Hematopoietic multipotent progenitor cell (in vitro differentiated cells): ENCODE measurements at regions not wholly inside any gene's neighbourhood (a gene's known extent, or its start where the extent isn't known, plus 50 kb on each side); places are given as distances from the start of the nearest gene placed in this dataset. TPM values are rescaled to one million over a fixed set of nuclear protein-coding genes. Genes with fewer than 3 reads are reported as not detected.
A peak's percentile ranks its signal among the peaks of the same experiment; 100 is the strongest.
"Not testable (repeated sequence)": the region's sequence is repeated elsewhere in the genome, so short reads cannot be mapped to it uniquely, and the experiment has no call there.

Experiments used
- DNase-seq, 3 donors: peaks; one replicate each; pipeline ENCODE4 v3.0.0-alpha.2; 2011 to 2015; ENCODE audit warnings: low read depth in 2 of 3, low spot score in 2 of 3
- small RNA-seq: library from RNA; depleted of rRNA; stranded (forward); fragments of <200 nt; gene quantifications from one replicate; pipeline ENCODE3, GENCODE V24; 2012

- DNase-seq: no peak
Measured at GRCh38 chr3:165954171-165954570, 116.9 kb upstream of the BCHE start.

GRCh38 chr3:165946360-165946759 is 109.1 kb upstream of the BCHE start:
- DNase-seq: no peak

GRCh38 chr3:165938986-165939540 is 101.8 kb upstream of the BCHE start:
- no peak for DNase-seq

- not testable (repeated sequence) for DNase-seq
Measured at GRCh38 chr3:165936081-165936480, 98.9 kb upstream of the BCHE start.

- DNase-seq: not testable (repeated sequence)
Measured at GRCh38 chr3:165924301-165924791, 87.1 kb upstream of the BCHE start.

GRCh38 chr3:165920984-165921383 is 83.8 kb upstream of the BCHE start:
- no peak for DNase-seq

GRCh38 chr3:165919284-165919683 is 82.1 kb upstream of the BCHE start:
- DNase-seq: peak in 2 of 3 donors; percentile 46 to 85

- DNase-seq: no peak
Measured at GRCh38 chr3:165918657-165918979, 81.4 kb upstream of the BCHE start.

- DNase-seq: not testable (repeated sequence)
Measured at GRCh38 chr3:165917938-165918656, 80.9 kb upstream of the BCHE start.

- DNase-seq: not testable (repeated sequence)
Measured at GRCh38 chr3:165915104-165915503, 77.9 kb upstream of the BCHE start.

GRCh38 chr3:165903885-165904630 is 66.8 kb upstream of the BCHE start:
- DNase-seq: no peak

GRCh38 chr3:165899066-165899465 is 61.8 kb upstream of the BCHE start:
- no peak for DNase-seq

GRCh38 chr3:165897137-165897536 is 59.9 kb upstream of the BCHE start:
- no peak for DNase-seq

GRCh38 chr3:165895919-165896318 is 58.7 kb upstream of the BCHE start:
- peak in 2 of 3 donors; percentile 44 to 71 for DNase-seq

- no peak for DNase-seq
Measured at GRCh38 chr3:165892565-165892964, 55.3 kb upstream of the BCHE start.

Small RNA genes in the stretch of these regions (small RNA-seq; reads per million reads assigned to genes)
- not detected for gene AC069439.1
- gene AC072046.1: not detected
- not detected for gene AC072046.2
- not detected for gene MTND4LP10
- gene RN7SKP298: not detected
